ENCODE measurements at regions not wholly inside any gene's neighbourhood (a gene's known extent, or its start where the extent isn't known, plus 50 kb on each side); places are given as distances from the start of the nearest gene placed in this dataset.

GRCh38 chr22:44384563-44385295 lies 72.0 kb upstream of the SHISAL1 start:
- no peak for DNase-seq
- WGBS (ENCODE audit: insufficient coverage, low lambda C conversion rate): no CpG with 5 or more reads among the region's 12 CpGs
- no peaks in the 10 kb centered on the region for H3K36me3 ChIP-seq (ENCODE audit: control insufficient read depth, insufficient read depth, low read length)
- H3K4me3 ChIP-seq (ENCODE audit: low read length): no peak overlapping the region
- no peaks in the 10 kb centered on the region for H3K9me3 ChIP-seq (ENCODE audit: control insufficient read depth, low read depth, low read length)
- H3K4me1 ChIP-seq (ENCODE audit: control insufficient read depth, insufficient read depth, low read length): no peaks in the 10 kb centered on the region
- H3K27me3 ChIP-seq (ENCODE audit: control insufficient read depth, insufficient read depth, low read length): peaks cover 7% of the 10 kb centered on the region
- H3K27ac ChIP-seq (ENCODE audit: low read length): no peak overlapping the region

GRCh38 chr22:44383652-44384562 lies 71.2 kb upstream of the SHISAL1 start:
- H3K27me3 ChIP-seq (ENCODE audit: control insufficient read depth, insufficient read depth, low read length): peaks cover 7% of the 10 kb centered on the region
- no peaks in the 10 kb centered on the region for H3K36me3 ChIP-seq (ENCODE audit: control insufficient read depth, insufficient read depth, low read length)
- no CpG with 5 or more reads among the region's 14 CpGs for WGBS (ENCODE audit: insufficient coverage, low lambda C conversion rate)

DNA sequence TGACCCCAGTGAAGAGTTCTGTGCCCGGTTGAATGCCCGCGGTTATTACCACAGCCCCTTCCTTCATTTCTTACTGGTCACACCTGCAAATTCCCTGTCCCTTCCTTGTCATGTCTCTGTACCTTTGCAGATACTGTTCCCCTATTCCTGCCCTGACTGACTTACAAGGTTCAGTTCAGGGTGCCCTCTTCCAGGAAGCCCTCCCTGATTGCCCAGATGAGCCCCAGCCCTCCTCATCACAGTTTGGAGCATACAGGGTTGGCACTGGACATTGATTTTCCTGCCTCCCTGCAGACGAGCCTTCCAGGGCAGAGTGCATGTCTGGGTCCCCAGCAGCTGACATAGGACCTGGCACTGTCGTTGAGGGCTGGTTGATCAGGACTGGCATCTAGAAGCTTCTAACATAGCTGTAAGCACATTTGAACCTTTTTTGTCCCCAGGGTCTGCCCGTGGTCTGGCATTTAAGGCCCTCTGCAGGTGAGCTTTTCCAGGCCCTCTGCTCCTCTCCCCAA lies 70.4 kb upstream of the SHISAL1 start:
- no peaks in the 10 kb centered on the region for H3K4me1 ChIP-seq (ENCODE audit: control insufficient read depth, insufficient read depth, low read length)
- DNase-seq: no peak
- H3K36me3 ChIP-seq (ENCODE audit: control insufficient read depth, insufficient read depth, low read length): no peaks in the 10 kb centered on the region
- H3K27ac ChIP-seq (ENCODE audit: low read length): no peak overlapping the region
- no peaks in the 10 kb centered on the region for H3K9me3 ChIP-seq (ENCODE audit: control insufficient read depth, low read depth, low read length)
- H3K27me3 ChIP-seq (ENCODE audit: control insufficient read depth, insufficient read depth, low read length): peaks cover 7% of the 10 kb centered on the region
- no peak overlapping the region for H3K4me3 ChIP-seq (ENCODE audit: low read length)
- WGBS (ENCODE audit: insufficient coverage, low lambda C conversion rate): no CpG with 5 or more reads among the region's 6 CpGs

More at GRCh38 chr22:44383652-44384562, 71.2 kb upstream of the SHISAL1 start:
- Histone ChIP-seq H3K27ac (ENCODE audit: low read length) (no peak overlapping the region), H3K4me1 (ENCODE audit: control insufficient read depth, insufficient read depth, low read length) (no peaks in the 10 kb centered on the region), H3K9me3 (ENCODE audit: control insufficient read depth, low read depth, low read length) (no peaks in the 10 kb centered on the region), H3K4me3 (ENCODE audit: low read length) (no peak overlapping the region)
- no peak for DNase-seq

- no peaks in the 10 kb centered on the region for H3K4me1 ChIP-seq (ENCODE audit: control insufficient read depth, insufficient read depth, low read length)
- H3K4me3 ChIP-seq (ENCODE audit: low read length): no peak overlapping the region
- no peaks in the 10 kb centered on the region for H3K36me3 ChIP-seq (ENCODE audit: control insufficient read depth, insufficient read depth, low read length)
- no peak for DNase-seq
- WGBS (ENCODE audit: insufficient coverage, low lambda C conversion rate): no CpG with 5 or more reads among the region's 32 CpGs
- H3K9me3 ChIP-seq (ENCODE audit: control insufficient read depth, low read depth, low read length): no peaks in the 10 kb centered on the region
- peaks cover 7% of the 10 kb centered on the region for H3K27me3 ChIP-seq (ENCODE audit: control insufficient read depth, insufficient read depth, low read length)
- no peak overlapping the region for H3K27ac ChIP-seq (ENCODE audit: low read length)
These were observed 69.6 kb upstream of the SHISAL1 start for GRCh38 chr22:44382116-44383038.

DNA sequence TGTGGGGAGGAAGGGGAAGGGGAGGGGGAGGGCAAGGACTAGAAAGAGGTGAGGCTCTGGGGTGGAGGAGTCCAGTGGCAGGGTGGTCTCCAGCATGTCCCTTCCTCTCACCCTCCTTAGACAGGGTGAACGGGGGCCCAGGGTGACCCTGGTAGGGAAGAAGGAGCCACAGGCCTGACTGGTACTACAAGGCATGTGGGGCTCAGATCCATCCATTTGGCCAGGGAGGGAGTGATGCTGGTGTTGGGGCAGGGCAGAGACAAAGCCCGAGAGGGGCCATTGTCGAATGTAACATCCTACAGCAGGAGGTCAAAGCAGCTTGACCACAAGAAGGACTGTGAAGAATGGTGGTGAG lies 69.0 kb upstream of the SHISAL1 start:
- Histone ChIP-seq H3K4me1 (ENCODE audit: control insufficient read depth, insufficient read depth, low read length) (no peaks in the 10 kb centered on the region), H3K9me3 (ENCODE audit: control insufficient read depth, low read depth, low read length) (no peaks in the 10 kb centered on the region), H3K27ac (ENCODE audit: low read length) (no peak overlapping the region), H3K4me3 (ENCODE audit: low read length) (no peak overlapping the region), H3K36me3 (ENCODE audit: control insufficient read depth, insufficient read depth, low read length) (no peaks in the 10 kb centered on the region), H3K27me3 (ENCODE audit: control insufficient read depth, insufficient read depth, low read length) (peaks cover 7% of the 10 kb centered on the region)
- WGBS (ENCODE audit: insufficient coverage, low lambda C conversion rate): no CpG with 5 or more reads among the region's 3 CpGs
- DNase-seq: no peak

- no peak overlapping the region for H3K4me3 ChIP-seq (ENCODE audit: low read length)
- WGBS (ENCODE audit: insufficient coverage, low lambda C conversion rate): no CpG with 5 or more reads among the region's 15 CpGs
- no peaks in the 10 kb centered on the region for H3K36me3 ChIP-seq (ENCODE audit: control insufficient read depth, insufficient read depth, low read length)
- H3K9me3 ChIP-seq (ENCODE audit: control insufficient read depth, low read depth, low read length): no peaks in the 10 kb centered on the region
- no peak for DNase-seq
- peak overlapping the region; percentile 7 for H3K27ac ChIP-seq (ENCODE audit: low read length)
- no peaks in the 10 kb centered on the region for H3K4me1 ChIP-seq (ENCODE audit: control insufficient read depth, insufficient read depth, low read length)
- H3K27me3 ChIP-seq (ENCODE audit: control insufficient read depth, insufficient read depth, low read length): peaks cover 7% of the 10 kb centered on the region
These were observed 68.2 kb upstream of the SHISAL1 start for GRCh38 chr22:44380756-44381486.

DNA sequence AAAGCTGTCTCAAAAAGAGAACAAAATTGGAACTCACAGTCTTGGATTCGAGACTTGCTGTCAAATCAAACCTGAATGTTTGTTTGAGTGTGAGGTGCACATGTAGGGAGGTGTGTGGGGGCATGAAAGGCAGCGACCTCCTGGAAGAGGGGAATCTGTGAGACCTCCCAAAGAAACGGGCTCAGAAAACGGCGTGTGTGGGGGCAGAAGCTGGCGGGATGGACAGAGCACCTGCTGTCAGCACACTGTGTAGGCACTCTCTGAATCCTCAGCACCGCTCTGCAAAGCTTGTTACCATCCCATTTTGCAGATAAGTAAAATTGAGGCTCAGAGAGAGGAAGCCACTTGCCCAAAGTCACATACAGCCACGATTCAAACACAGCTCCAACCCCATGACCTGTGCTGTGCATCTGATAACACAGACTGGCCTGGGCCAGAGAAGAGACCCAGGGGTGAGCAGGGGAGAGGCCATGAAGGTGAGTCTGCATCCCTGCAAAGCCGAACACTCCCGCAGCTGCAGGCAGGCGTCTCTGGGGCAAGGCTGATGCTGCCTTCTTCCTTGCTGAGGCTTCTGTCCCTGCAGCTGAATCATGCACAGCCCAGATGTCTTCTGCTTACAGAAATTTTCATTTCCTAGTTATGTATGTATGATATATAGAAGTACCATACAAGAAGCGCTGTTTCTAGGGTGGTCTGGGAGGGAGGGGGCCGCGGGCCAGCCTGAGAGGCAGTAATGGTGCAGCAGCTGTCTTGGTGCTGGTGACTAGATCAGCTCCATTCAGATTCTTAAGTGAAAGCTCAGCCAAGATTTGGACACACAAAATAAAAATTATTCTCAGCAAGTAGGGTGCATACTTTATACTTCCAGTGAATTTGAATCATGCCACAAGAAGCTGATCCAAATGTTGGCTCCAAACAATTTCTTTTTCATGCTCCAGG lies 67.3 kb upstream of the SHISAL1 start:
- Histone ChIP-seq H3K4me1 (ENCODE audit: control insufficient read depth, insufficient read depth, low read length) (no peaks in the 10 kb centered on the region), H3K4me3 (ENCODE audit: low read length) (no peak overlapping the region), H3K27me3 (ENCODE audit: control insufficient read depth, insufficient read depth, low read length) (peaks cover 7% of the 10 kb centered on the region), H3K27ac (ENCODE audit: low read length) (no peak overlapping the region), H3K9me3 (ENCODE audit: control insufficient read depth, low read depth, low read length) (no peaks in the 10 kb centered on the region), H3K36me3 (ENCODE audit: control insufficient read depth, insufficient read depth, low read length) (no peaks in the 10 kb centered on the region)
- no CpG with 5 or more reads among the region's 14 CpGs for WGBS (ENCODE audit: insufficient coverage, low lambda C conversion rate)
- DNase-seq: no peak

DNA sequence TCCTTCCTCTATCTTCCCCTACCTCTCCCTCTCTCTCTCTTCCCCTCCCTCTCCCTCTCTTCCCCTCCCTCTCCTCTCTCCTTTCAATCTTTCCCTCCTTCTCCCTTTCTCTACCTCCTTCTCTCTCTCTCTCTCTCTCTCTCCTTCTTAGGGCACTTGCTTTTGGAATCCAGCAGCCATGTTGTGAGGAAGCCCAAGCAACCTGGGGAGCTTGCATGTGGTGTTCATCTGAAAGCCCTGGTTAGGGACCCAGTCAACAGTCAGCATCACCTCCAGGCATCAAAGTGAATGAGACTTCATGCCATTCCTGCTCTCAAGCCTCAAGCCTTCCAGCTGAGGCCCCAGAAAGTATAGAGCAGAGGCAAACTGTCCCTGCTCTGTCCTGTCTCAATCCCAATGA lies 65.6 kb upstream of the SHISAL1 start:
- H3K9me3 ChIP-seq (ENCODE audit: control insufficient read depth, low read depth, low read length): no peaks in the 10 kb centered on the region
- H3K27me3 ChIP-seq (ENCODE audit: control insufficient read depth, insufficient read depth, low read length): peaks cover 7% of the 10 kb centered on the region
- H3K4me1 ChIP-seq (ENCODE audit: control insufficient read depth, insufficient read depth, low read length): no peaks in the 10 kb centered on the region
- DNase-seq: no peak
- H3K4me3 ChIP-seq (ENCODE audit: low read length): no peak overlapping the region
- H3K36me3 ChIP-seq (ENCODE audit: control insufficient read depth, insufficient read depth, low read length): no peaks in the 10 kb centered on the region
- H3K27ac ChIP-seq (ENCODE audit: low read length): no peak overlapping the region

DNA sequence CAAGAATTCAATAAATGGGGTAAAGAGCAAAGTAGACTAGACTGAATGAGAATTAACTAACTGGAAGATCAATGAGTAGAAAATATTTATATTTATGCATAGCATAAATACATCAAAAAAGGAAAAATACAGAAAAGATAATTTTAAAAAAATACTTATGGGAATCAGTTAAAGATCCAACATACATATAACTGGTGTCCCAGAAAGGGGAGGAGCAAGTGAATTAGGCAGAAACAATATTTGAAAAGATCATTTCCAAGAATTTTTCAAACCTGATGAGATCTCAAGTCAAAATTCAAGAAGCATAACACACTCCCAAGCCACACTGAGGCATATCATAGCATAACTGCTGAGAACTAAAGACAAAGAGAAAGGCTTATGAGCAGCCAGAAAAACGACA lies 62.7 kb upstream of the SHISAL1 start:
- 80% methylated on average over 1 of the region's 1 CpG for WGBS (ENCODE audit: insufficient coverage, low lambda C conversion rate)
- no peaks in the 10 kb centered on the region for H3K9me3 ChIP-seq (ENCODE audit: control insufficient read depth, low read depth, low read length)
- H3K4me1 ChIP-seq (ENCODE audit: control insufficient read depth, insufficient read depth, low read length): no peaks in the 10 kb centered on the region

More for the DNA sequence above, 62.7 kb upstream of the SHISAL1 start:
- H3K4me3 ChIP-seq (ENCODE audit: low read length): no peak overlapping the region
- H3K27ac ChIP-seq (ENCODE audit: low read length): no peak overlapping the region
- no peaks in the 10 kb centered on the region for H3K36me3 ChIP-seq (ENCODE audit: control insufficient read depth, insufficient read depth, low read length)
- H3K27me3 ChIP-seq (ENCODE audit: control insufficient read depth, insufficient read depth, low read length): no peaks in the 10 kb centered on the region
- DNase-seq: no peak

Data from large intestine (tissue), 3 donors.